Fibroblast of pulmonary artery (primary cell): ENCODE measurements at regions not wholly inside any gene's neighbourhood (a gene's known extent, or its start where the extent isn't known, plus 50 kb on each side); places are given as distances from the start of the nearest gene placed in this dataset.

Source experiments
- DNase-seq: peaks from one replicate; pipeline ENCODE4 v3.0.0-alpha.2; 2010; ENCODE audit warnings: low read depth
- H3K4me3 ChIP-seq: replicated peaks from 2 replicates; pipeline ENCODE4 v1.5.1; 2011; ENCODE audit warnings: low read depth, mild to moderate bottlenecking, control low read depth, low read length, moderate library complexity
- TF ChIP-seq, protein P1 (sequence below): IDR thresholded peaks from 2 replicates; pipeline ENCODE4 v1.5.1; 2011; ENCODE audit warnings: mild to moderate bottlenecking, control low read depth, low read length, inconsistent platforms; ENCODE audit errors: missing control alignments

DNA sequence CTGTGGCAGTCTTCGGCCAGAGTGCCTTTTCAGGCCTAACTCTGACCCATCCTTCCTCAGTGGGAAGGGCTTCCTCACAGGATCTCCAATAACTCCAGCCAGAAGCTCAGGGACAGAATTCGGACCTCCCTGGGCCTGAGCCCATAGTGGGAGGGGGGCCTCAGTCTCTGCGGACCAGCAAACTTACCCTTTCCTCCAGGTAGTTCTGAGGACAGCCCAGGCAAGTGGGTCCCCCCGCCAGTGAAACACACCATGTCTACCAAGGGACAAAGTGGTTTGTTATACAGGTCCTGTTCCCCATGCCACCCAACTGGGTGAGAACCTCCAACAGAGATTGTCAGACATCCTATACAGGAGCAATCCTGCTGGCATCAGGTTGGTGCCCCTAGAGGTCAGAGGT lies 350.4 kb downstream of the RAB28 start:
- no peak overlapping the region for H3K4me3 ChIP-seq
- DNase-seq = no peak
- TF ChIP-seq, protein P1, sequence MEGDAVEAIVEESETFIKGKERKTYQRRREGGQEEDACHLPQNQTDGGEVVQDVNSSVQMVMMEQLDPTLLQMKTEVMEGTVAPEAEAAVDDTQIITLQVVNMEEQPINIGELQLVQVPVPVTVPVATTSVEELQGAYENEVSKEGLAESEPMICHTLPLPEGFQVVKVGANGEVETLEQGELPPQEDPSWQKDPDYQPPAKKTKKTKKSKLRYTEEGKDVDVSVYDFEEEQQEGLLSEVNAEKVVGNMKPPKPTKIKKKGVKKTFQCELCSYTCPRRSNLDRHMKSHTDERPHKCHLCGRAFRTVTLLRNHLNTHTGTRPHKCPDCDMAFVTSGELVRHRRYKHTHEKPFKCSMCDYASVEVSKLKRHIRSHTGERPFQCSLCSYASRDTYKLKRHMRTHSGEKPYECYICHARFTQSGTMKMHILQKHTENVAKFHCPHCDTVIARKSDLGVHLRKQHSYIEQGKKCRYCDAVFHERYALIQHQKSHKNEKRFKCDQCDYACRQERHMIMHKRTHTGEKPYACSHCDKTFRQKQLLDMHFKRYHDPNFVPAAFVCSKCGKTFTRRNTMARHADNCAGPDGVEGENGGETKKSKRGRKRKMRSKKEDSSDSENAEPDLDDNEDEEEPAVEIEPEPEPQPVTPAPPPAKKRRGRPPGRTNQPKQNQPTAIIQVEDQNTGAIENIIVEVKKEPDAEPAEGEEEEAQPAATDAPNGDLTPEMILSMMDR = no peak

DNA sequence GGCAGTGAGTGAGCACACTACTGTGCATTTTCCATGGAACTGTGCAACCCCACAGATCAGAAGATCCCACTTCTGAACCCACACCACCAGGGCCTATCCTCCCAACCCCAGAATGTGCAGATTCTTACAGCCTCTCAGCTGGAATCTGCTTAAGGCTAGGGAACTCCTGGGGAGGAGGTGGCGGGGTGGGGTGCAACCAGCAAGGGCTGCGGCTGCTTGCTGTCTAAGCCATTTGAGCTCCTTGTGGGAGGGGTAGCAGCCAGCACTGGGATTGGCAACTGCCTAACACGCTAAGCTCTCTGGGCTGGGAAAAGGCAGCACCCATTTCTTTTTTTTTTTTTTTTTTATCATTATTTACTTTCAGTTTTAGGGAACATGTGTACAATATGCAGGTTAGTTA lies 353.3 kb downstream of the RAB28 start:
- TF ChIP-seq, protein P1 = no peak
- H3K4me3 ChIP-seq = no peak overlapping the region
- no peak for DNase-seq

DNA sequence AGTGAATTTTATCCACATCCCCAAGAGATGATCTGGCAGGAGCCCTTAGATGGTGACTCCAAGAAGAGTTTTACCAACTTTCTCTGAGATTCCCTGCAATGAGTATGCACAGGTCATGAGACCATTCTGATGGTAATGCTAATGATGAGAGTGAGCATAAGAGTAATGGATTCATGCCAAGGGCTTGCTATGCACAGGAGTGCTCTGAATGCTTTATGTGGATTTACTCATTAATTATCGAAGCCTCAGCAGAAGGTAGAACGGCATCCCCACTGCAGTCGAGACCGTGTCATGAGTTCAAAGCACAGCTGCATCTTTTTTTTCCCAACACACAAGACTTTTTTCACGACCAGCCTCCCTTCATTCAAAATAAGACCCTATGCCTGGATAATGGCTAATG lies 355.0 kb downstream of the RAB28 start:
- H3K4me3 ChIP-seq = no peak overlapping the region
- TF ChIP-seq, protein P1 = no peak

DNA sequence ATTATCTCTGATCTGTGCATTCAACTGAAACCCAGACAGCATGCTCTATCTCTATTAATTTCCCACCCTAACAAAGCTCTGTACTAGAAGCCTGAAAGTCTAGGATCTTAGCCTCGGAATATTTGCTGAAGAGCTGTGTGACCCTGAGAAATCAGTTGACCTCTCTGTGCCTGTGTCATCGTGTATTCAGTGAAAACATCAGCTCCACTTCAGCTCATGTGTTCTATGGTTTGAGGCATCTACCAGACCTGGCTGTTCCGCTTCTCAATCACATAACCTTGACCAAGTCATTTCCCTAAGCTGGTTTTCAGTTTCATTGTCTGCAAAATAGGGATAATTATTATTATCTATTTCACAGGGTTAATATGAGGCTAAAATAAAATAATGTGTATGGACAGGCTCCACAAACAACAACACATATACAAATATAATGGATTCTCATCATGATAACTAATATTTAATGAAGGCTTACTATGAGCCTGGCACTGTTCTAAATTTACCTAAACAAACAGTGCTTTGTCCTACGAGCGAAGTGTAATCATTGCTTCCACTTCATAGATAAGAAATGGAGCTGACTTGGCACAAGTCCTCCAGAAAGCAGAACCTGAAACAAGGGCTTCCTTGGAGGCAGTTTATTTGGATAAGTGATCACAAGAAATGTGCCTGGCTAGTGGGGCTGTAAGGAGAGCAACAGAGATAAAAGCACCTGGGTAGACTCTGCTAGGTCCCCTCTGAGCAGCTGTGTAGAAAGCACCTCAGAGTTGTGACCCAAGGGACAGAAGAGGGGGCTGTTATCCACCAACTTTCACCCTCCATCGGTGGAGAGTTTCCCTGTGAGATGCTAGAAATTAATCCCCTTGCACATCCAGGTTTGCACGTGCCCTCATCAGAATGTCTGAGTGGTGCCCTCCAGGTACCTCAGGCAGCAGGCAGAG lies 356.9 kb downstream of the RAB28 start:
- H3K4me3 ChIP-seq = no peak overlapping the region
- no peak for DNase-seq
- TF ChIP-seq, protein P1 = no peak

More for the DNA sequence above, 355.0 kb downstream of the RAB28 start:
- no peak for DNase-seq

DNA sequence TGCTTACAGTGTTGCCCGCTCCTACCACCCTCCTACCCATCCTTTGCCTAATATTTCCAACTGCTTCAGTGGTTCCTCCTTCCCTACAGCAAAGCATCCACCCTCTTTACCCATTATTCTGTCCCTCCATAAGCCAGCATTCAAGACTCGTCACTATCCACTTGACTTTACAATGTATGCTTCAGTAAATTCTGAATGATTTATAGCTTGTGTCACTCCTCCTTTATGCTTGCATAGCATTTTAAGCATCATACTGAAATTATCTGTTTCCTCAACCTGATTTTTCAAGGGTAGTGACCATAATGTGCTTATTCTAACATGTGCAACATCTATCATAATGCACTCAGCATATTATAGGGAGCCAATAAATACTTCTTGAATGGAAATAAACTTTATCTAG lies 365.5 kb downstream of the RAB28 start:
- TF ChIP-seq, protein P1 = no peak
- no peak overlapping the region for H3K4me3 ChIP-seq
- DNase-seq = no peak

DNA sequence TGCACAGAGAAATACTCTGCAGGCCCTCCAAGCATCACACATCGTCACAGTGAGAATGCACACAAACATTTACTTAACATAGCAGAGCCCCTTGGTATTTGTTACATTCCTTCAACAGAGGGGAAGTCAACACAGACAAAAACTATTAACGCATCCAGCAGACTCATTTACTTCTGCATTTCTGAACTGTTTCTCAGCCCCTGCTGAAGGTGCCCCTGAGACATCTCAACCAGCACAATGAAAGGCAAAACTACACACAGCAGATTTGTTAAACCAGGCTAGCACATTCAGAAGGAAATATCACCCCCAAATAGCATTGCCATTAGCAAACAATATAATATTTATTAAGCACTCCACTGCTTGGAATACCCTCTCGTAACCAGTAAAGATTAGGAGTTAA lies 367.0 kb downstream of the RAB28 start:
- TF ChIP-seq, protein P1 = no peak
- DNase-seq = no peak
- H3K4me3 ChIP-seq = no peak overlapping the region

DNA sequence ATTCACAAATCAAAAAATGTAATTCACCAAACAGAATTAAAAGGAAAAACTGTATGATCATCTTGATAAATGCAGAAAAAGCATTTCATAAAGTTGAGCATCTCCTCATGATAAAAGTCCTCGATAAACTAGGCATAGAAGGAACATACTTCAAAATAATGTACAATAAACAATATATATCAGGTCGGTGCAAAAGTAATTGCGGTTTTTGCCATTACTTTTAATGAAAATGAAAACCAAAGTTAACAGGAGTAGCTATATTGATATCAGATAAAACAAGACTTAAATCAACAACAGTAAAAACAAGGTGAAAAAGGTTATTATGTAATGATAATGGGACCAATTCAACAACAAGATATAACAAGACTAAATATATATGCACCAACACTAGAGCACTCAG lies 372.1 kb downstream of the RAB28 start:
- TF ChIP-seq, protein P1 = no peak
- no peak for DNase-seq
- no peak overlapping the region for H3K4me3 ChIP-seq
